HCT116 (cell line): ENCODE measurements at regions not wholly inside any gene's neighbourhood (a gene's known extent, or its start where the extent isn't known, plus 50 kb on each side); places are given as distances from the start of the nearest gene placed in this dataset.

Source experiments
- ATAC-seq: fragments of 200-7000 bp; cut with Tn5 transposase; 2 replicates; pipeline ENCODE4 v1.9.1; 2020; ENCODE audit warnings: mild to moderate bottlenecking, moderate library complexity
- BruUV-seq: library from RNA; stranded (reverse); fragments of 400-500 nt; replicated peaks from 2 replicates; lab custom pipeline; 2021; lab: Mats Ljungman, UMichigan
- CTCF ChIA-PET: fragments of 300-600 bp; sonication (Branson Sonifier 250); formaldehyde crosslinking; loops from one replicate; lab custom pipeline; 2021; ENCODE audit warnings: antibody characterized with exemption; lab: Charles Lee
- POLR2A ChIA-PET: fragments of 300-600, 350-600 bp; sonication (Branson Sonifier 250); formaldehyde crosslinking; loops from one replicate; lab custom pipeline; 2021; ENCODE audit warnings: antibody characterized with exemption; lab: Charles Lee
- RAD21 ChIA-PET, 2 experiments: fragments of 300-600 bp; sonication (Branson Sonifier 250); formaldehyde crosslinking; loops; one replicate each; lab custom pipeline; 2023; ENCODE audit warnings: low total read pairs in 2 of 2; ENCODE audit not compliant: uncharacterized antibody in 2 of 2, unreplicated experiment in 2 of 2, low non-redundant PET in 1 of 2; lab: Charles Lee
- DNase-seq: peaks from one replicate; pipeline ENCODE4 v3.0.0-alpha.2; 2010; ENCODE audit warnings: low read depth, low spot score
- H2AFZ ChIP-seq: fragments of 200-600 bp; shearing (Covaris generic), sonication (generic); 2 replicates; pipeline ENCODE4 v1.6.1; 2017; ENCODE audit warnings: low read depth, mixed run types, mixed read lengths, antibody characterized with exemption, low read length; ENCODE audit not compliant: poor library complexity, severe bottlenecking
- H3K27ac ChIP-seq: 2 replicates; pipeline ENCODE4 v1.5.1; 2012; ENCODE audit warnings: low read depth, low read length
- H3K27me3 ChIP-seq: fragments of 200-600 bp; sonication (generic); 2 replicates; pipeline ENCODE4 v1.6.1; 2016; ENCODE audit warnings: mixed run types, low read length, mixed read lengths; ENCODE audit not compliant: insufficient read depth
- H3K36me3 ChIP-seq, 2 experiments: fragments of 200-500 bp in 1 of 2; fragments of 200-600 bp in 1 of 2; sonication (Bioruptor generic) in 1 of 2; sonication (generic) in 1 of 2; 2 replicates each; pipeline versions ENCODE4 v1.5.1 to v1.6.1; 2014 to 2016; ENCODE audit warnings: low read length in 2 of 2, inconsistent platforms in 1 of 2, mixed read lengths in 1 of 2, mixed run types in 1 of 2; ENCODE audit not compliant: insufficient read depth in 2 of 2, control insufficient read depth in 1 of 2
- H3K4me1 ChIP-seq, 2 experiments: fragments of 200-600 bp in 1 of 2; sonication (generic) in 1 of 2; 2 replicates each; pipeline versions ENCODE4 v1.5.1 to v1.6.1; 2012 to 2017; ENCODE audit warnings: low read length in 2 of 2, inconsistent platforms in 1 of 2, mild to moderate bottlenecking in 1 of 2, mixed read lengths in 1 of 2, mixed run types in 1 of 2, moderate library complexity in 1 of 2; ENCODE audit not compliant: insufficient read depth in 2 of 2, control insufficient read depth in 1 of 2
- H3K4me2 ChIP-seq: fragments of 200-600 bp; sonication (generic); 2 replicates; pipeline ENCODE4 v1.6.1; 2017; ENCODE audit warnings: mixed run types, low read length, mixed read lengths
- H3K4me3 ChIP-seq, 2 experiments: fragments of 200-600 bp in 1 of 2; sonication (generic) in 1 of 2; replicated peaks in 1 of 2; 2 replicates each; pipeline ENCODE4 v1.5.1; 2011 to 2016; ENCODE audit warnings: low read length in 2 of 2, control low read depth in 1 of 2, low read depth in 1 of 2, mild to moderate bottlenecking in 1 of 2, mixed read lengths in 1 of 2, mixed run types in 1 of 2
- H3K79me2 ChIP-seq: fragments of 200-600 bp; sonication (generic); 2 replicates; pipeline ENCODE4 v1.6.1; 2017; ENCODE audit warnings: mild to moderate bottlenecking, mixed run types, low read length, moderate library complexity, mixed read lengths; ENCODE audit not compliant: insufficient read depth
- H3K9ac ChIP-seq: fragments of 200-600 bp; sonication (generic); 2 replicates; pipeline ENCODE4 v1.6.1; 2016; ENCODE audit warnings: low read length, mixed read lengths
- H3K9me2 ChIP-seq: fragments of 200-600 bp; sonication (generic), shearing (Covaris generic); 2 replicates; pipeline ENCODE4 v1.6.1; 2017; ENCODE audit warnings: mixed run types, mild to moderate bottlenecking, moderate library complexity; ENCODE audit not compliant: insufficient read depth
- H3K9me3 ChIP-seq, 2 experiments: fragments of 200-500 bp in 1 of 2; fragments of 200-600 bp in 1 of 2; sonication (Bioruptor generic) in 1 of 2; sonication (generic) in 1 of 2; 2 replicates each; pipeline ENCODE4 v1.6.1; 2014 to 2017; ENCODE audit warnings: low read length in 2 of 2, mixed read lengths in 2 of 2, inconsistent platforms in 1 of 2, low read depth in 1 of 2, mild to moderate bottlenecking in 1 of 2, mixed run types in 1 of 2, moderate library complexity in 1 of 2; ENCODE audit not compliant: control insufficient read depth in 1 of 2, insufficient read depth in 1 of 2
- H4K20me1 ChIP-seq: fragments of 200-600 bp; sonication (generic), shearing (Covaris generic); 2 replicates; pipeline ENCODE4 v1.6.1; 2017; ENCODE audit warnings: mixed run types, mild to moderate bottlenecking, moderate library complexity; ENCODE audit not compliant: insufficient read depth
- ATF3 ChIP-seq: IDR thresholded peaks from 2 replicates; pipeline ENCODE4 v1.6.1; 2012
- CBX3 ChIP-seq: IDR thresholded peaks from 2 replicates; pipeline ENCODE4 v1.6.1; 2012; ENCODE audit warnings: low read depth
- CTCF ChIP-seq, 3 experiments: fragments of 200-600 bp in 1 of 3; sonication (generic) in 1 of 3; IDR thresholded peaks in 2 of 3; conservative IDR thresholded peaks in 1 of 3; 2 replicates each; pipeline ENCODE4 v1.5.1; 2012 to 2017; ENCODE audit warnings: low read depth in 2 of 3, low read length in 2 of 3, antibody characterized with exemption in 1 of 3, borderline replicate concordance in 1 of 3, control low read depth in 1 of 3, mild to moderate bottlenecking in 1 of 3, mixed read lengths in 1 of 3, mixed run types in 1 of 3, moderate library complexity in 1 of 3; ENCODE audit not compliant: insufficient read depth in 1 of 3
- EGR1 ChIP-seq: IDR thresholded peaks from 2 replicates; pipeline ENCODE4 v1.6.1; 2012; ENCODE audit warnings: low read depth
- EZH2 ChIP-seq: fragments of 200-600 bp; sonication (generic); IDR thresholded peaks from 2 replicates; pipeline ENCODE4 v1.6.1; 2017; ENCODE audit warnings: antibody characterized with exemption, mixed run types
- FOSL1 ChIP-seq: IDR thresholded peaks from 2 replicates; pipeline ENCODE4 v1.6.1; 2012; ENCODE audit warnings: low read depth
- POLR2A ChIP-seq: IDR thresholded peaks from 2 replicates; pipeline ENCODE4 v1.7.0; 2011; ENCODE audit warnings: borderline replicate concordance; ENCODE audit not compliant: insufficient read depth, insufficient read length; ENCODE audit errors: extremely low read depth
- POLR2AphosphoS5 ChIP-seq: IDR thresholded peaks from 2 replicates; pipeline ENCODE4 v1.6.1; 2011; ENCODE audit warnings: mild to moderate bottlenecking, low read depth, low read length, moderate library complexity
- RAD21 ChIP-seq: IDR thresholded peaks from 2 replicates; pipeline ENCODE4 v1.6.1; 2012; ENCODE audit warnings: low read depth, mild to moderate bottlenecking
- REST ChIP-seq: IDR thresholded peaks from 2 replicates; pipeline ENCODE4 v1.6.1; 2012; ENCODE audit warnings: low read depth
- SRF ChIP-seq: IDR thresholded peaks from 2 replicates; pipeline ENCODE4 v1.6.1; 2012; ENCODE audit warnings: low read depth
- ZNF274 ChIP-seq: fragments of 200-500 bp; sonication (Bioruptor generic); IDR thresholded peaks from 2 replicates; pipeline ENCODE4 v1.6.1; 2014; ENCODE audit warnings: mild to moderate bottlenecking, low read depth, low read length, inconsistent platforms
- intact Hi-C: fragments of 100-400 bp; cut with micrococcal nuclease; formaldehyde crosslinking; loops from 2 replicates; pipeline ENCODE4 v1.10.0; 2022

- Histone ChIP-seq H3K4me2 (no peak overlapping the region), H4K20me1 (no peaks in the 10 kb centered on the region), H3K36me3 (no peaks in the 10 kb centered on the region), H3K4me3 (no peak overlapping the region), H3K9me3 (no peaks in the 10 kb centered on the region), H3K4me1 (no peaks in the 10 kb centered on the region), H3K9me2 (no peaks in the 10 kb centered on the region), H3K9ac (no peak overlapping the region), H3K27ac (no peak overlapping the region), H3K27me3 (no peaks in the 10 kb centered on the region), H3K79me2 (no peaks in the 10 kb centered on the region), H2AFZ (no peak overlapping the region)
- intact Hi-C loops: no loop called here
- no peak for TF ChIP-seq FOSL1
- no peak for TF ChIP-seq SRF
- TF ChIP-seq CBX3: no peak
- TF ChIP-seq ZNF274: no peak
- TF ChIP-seq REST: no peak
- no peak for TF ChIP-seq POLR2A
- TF ChIP-seq CTCF (IDR thresholded peaks at IDR 0.05 in 2 of 3, conservative IDR thresholded peaks at IDR 0.05 in 1 of 3; ENCODE audit: borderline replicate concordance in 1 of 3, insufficient read depth in 1 of 3, low read depth in 2 of 3, low read length in 2 of 3): no peak
- no peak for TF ChIP-seq RAD21
- TF ChIP-seq EGR1: no peak
- TF ChIP-seq EZH2: no peak
- TF ChIP-seq ATF3: no peak
- TF ChIP-seq POLR2AphosphoS5: no peak
- RAD21 ChIA-PET: no interaction called here
- no peak for DNase-seq
- ATAC-seq: no peak
- CTCF ChIA-PET: no interaction called here
- POLR2A ChIA-PET: no interaction called here
- BruUV-seq: no TSS peak
Observed at GRCh38 chr4:110751183-110751582, 128.3 kb upstream of the PITX2 start.
